ENCODE measurements at regions not wholly inside any gene's neighbourhood (a gene's known extent, or its start where the extent isn't known, plus 50 kb on each side); places are given as distances from the start of the nearest gene placed in this dataset.
"Not testable (repeated sequence)": the region's sequence is repeated elsewhere in the genome, so short reads cannot be mapped to it uniquely, and the experiment has no call there.

DNA sequence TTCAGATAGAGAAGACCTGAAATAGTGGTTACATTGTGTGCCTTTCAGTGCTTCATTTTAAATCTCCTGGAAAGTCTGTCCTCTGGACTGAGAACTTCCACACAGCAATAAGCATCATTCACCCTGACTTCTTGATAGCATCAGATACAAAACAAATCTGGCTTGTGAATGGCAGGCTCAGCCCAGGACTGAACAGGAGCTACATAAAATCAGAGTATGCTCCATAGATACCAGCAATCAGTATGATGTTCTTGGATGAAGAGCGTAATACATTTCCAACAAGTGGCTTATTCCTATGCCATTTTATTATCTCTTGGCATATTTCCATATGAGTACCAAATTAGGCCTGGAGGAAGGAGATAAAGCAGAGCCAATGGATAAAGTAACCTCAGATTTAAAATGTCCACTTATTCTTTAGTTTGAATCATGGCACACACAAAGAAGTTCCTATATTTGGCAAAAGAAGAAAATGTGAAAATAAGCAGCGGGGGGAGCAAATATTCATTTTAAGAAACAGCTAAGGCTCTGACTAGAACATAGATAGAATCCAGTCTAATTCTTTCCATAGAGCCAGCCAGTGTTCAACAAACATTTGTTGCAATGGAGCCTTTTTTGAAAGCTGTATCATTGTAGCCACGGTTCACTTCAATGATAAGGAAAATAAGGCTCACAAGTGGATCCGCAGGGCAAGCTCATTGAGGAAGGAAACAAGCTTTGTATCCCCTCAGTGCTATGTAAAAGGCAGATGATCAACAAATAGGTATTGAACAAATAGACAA, 230.8 kb upstream of the CHAC2 start:
- no peak for DNase-seq (ENCODE audit: low read depth)

DNA sequence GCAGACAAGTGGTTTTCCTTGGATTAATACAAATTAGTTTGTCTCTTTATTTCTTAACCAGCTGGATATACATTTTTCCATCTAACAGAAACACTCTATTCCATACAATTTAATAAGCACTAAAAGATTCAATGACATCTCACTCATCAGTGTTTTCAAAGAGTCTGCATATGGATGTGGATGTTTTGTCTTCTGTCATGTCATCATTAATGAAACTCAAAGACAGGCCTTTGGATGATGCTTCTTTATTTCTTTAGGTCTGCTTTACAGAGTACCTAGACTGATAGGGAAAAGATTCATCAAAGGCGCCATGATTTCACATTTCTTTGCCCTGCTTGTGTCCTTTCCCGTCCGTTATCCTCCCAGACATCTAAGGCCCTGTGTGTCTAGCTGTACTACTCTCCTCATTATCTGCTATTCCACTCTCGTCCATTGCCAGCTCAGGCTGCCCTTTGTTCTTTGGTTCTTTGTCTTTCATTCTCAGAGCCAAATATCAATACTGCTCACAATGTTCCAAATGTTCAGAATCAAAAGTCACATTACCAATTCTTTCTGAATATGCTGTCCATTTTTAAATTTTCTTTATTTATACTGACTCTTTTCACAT, 232.3 kb upstream of the CHAC2 start:
- no peak for DNase-seq (ENCODE audit: low read depth)

DNA sequence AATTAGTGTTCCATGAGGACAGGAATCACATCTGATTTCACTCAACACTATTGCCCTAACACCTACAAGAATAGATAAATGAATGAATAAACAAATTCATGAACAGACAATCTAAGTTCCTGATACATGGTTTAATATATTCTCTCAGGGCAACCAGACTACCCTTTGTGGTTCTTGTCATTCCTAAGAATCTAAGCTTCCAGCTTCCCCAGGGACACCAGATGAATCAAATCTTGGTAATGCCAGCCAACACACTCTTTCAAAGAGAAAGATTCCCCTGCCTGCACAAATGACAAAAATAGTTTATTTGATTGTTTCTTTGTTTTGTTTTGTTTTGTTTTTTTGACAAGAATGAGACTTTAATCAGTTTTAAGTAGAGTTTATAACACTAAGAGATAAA, 237.5 kb upstream of the CHAC2 start:
- DNase-seq (ENCODE audit: low read depth) = no peak

DNA sequence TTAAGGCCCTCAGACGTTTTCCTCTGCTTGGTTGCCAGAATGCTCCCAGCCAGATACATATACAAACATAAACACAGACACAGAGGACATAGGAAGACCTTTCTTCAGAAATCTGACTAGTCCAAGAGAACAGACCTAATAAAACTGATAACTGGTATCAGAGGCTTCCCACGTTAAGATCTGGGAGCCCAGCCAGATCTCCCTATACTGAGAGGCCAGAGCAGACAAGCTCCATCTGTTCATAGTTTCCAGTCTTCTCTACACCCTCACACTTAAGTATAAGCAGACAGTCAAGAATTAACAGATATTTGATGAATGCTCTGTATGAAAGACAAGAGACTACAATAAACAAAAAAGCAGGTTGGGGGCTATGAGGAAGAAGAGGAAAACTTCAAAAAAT, 240.5 kb upstream of the CHAC2 start:
- DNase-seq (ENCODE audit: low read depth) = no peak

DNA sequence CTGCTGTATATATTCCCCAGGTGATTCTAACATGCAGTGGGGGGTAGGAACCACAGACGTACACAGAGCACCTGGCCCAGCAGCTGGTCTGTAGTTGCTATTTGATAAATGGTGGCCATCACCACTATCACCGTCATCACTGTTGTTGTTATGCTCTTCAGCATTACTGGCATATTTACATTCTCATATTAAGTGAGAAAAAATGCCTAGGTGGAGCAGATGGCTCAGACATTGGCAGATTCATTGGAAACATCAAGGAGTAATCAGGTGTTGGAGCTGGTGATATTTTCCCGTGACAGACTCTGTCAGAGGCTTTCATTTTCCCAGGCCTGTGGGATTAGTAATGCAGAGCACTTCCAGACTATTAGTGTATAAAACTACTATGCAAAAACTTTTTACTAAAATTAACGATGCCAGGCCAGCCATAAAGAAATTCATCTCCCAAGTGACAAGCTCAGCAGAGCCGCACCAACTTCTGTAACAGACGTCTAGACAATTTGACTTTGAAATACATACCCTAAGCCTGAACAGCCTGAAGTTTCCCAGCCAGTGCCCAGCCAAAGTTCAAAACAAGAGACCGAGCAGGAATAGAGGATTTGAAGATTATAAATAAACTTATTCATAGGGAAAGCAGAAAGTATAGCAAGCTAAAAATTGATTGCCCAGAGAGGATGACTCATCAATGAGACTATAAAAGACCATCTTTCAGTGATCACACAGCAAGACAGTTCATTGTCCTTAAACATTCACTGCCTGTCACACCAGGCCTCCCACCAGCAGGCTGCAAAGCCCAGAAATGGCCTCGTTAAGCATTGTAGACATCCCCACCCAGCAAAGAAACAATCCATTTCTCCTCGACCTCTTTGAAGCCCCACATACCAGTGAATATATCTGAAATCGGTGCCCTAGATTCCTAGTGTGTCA, 247.4 kb upstream of the CHAC2 start:
- DNase-seq (ENCODE audit: low read depth) = no peak

DNA sequence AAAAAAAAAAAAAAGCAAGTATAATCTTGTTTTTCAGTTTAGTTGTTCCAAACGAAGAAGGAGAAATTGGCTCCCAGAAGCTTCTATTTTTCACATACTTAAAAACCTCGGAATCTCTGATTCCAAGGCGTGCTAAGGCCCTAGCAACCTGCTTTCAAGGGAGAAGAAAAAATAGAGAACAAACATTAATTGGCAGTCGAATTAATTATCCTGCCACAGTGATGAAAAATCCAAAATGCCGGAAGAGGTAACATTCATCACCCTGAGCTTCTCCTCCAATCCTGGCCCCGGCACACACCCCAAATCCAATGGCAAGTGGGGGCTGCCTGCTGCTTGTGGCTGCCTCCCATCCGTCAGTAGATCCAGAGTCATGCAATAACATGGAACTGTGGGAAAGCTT, 250.2 kb upstream of the CHAC2 start:
- no peak for DNase-seq (ENCODE audit: low read depth)

DNA sequence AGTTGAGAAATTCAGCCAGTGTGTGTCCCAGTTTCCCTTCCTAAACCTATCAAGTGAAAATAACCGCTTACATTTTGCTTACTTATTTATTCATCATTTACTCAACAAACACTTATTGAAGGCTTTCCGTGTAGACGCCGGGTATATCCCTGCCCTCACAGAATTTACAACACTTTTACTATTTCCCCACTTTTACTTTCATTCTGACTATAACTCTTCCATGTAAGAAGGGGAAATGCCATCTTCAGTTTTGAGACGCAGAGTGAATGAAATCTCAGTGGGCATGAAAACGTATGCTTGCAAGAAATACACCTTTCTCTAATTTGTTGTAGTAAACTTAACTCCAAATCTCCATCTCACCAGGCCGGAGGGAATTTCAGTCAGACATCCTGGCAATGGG, 251.0 kb upstream of the CHAC2 start:
- no peak for DNase-seq (ENCODE audit: low read depth)

DNA sequence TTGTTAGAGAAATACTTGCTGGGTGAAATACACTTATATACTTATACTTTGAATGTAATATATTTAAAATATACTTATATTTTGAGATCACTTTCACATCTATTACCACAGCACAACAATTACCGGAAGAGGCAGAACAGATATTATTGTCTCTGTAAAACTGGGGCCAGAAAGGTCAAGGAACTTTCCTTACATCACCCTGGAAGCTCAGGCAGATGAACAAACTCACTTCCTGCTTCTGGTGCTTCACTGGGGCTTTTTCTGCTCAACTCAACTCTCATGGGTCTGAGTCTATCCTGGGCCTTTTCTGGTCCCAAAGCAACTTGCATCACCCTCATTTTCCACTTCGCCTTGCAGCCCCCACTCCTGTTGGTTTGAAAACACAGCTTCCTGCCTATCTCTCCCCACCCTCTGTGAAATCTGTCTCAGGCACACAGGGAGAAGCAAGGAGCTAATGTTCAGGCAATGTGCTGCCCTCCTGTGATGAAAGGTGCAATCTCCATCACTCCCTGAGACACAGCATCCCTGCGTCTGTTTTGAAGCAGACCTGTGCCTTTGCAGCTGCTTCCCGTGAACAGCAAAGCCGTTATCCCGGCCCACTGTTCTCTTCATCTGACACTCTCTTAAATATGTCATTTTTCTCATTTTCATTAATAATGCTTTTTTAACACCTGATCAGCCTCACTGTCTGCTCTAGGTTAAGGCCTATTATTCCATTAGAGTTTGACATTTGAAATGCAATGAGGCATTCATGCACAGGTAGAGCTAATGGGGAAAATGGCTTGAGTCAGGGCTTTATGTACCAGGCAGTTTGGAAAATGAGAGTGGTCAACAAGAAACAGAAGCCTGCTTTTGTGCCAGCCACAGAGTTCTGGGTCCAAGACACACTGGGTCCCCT, 251.9 kb upstream of the CHAC2 start:
- no peak for DNase-seq (ENCODE audit: low read depth)

DNA sequence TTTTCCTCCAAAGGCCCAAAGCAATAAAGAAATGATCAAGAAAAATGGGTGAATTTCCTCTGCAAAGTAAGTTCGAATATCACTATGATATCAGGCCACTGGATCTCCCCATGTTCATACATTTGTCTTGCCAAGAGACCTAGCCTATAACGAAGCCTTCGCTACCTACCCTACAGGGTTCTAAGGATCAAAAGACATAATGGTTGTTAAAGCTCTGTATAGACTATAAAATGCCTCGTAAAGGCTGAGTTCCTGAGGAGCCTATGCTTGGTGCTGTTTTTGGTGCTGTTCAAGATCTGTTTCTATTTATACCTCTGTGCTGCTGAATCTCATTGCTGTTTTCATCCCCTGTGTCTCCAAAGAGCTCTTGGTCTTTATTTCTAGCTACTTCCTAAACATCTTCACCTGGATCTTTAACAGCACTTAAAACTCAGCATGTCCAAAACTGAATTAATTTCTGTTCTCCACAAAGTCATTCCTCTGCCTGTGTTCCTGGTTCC, 254.4 kb upstream of the CHAC2 start:
- DNase-seq (ENCODE audit: low read depth) = no peak

DNA sequence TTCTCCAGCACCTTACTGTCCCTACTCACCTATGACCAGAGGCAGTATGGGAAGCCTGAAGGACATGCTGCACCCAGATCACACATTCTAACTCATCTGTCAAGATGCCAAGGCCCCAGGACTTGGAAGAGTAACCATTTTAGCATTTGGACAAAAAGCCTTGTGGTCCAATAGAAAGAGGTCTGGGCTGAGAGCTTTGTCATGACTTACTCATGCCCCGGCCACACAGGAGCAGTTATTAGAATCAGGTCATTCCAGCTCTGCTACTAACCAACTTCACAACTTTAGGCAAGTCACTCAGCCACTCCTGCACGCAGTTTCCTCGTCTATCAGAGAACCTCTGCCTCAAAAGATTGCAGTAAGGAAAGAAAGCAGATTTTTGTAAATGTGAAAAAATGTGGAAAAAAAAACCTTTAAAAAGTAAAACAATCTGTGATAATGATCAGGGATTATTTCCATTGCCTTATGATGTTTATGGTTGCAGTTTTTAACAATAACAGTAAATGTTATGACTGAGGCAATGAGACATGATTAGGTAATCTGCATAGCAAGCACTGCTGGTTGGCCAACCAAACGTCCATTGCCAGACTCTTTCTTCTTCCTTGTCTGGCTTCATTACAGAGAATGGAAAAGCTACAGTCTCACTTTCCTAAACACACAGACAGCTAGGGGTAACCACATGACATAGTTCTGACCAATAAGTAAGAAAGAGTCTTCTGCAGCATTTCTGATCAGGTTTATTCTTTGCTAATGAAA, 255.4 kb upstream of the CHAC2 start:
- DNase-seq (ENCODE audit: low read depth) = peak; percentile 43

DNA sequence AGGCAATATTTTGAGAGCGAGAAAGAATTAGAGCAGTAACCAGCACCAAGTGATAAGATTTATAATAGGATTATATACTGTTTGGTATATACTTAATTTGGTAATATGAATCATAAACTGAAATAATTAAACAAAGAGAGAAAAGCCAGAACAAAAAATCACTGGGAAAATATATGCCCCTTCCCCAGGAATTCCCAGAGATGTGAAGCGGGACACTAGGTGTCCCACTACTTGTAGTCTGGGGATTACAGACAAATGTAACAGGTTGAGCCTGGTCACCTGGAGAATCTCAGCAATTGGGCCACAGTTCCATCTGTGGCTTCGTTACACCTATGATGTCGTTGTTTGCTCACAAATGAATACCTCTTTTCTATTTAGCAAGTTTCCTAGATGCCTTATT, 256.1 kb upstream of the CHAC2 start:
- no peak for DNase-seq (ENCODE audit: low read depth)

DNA sequence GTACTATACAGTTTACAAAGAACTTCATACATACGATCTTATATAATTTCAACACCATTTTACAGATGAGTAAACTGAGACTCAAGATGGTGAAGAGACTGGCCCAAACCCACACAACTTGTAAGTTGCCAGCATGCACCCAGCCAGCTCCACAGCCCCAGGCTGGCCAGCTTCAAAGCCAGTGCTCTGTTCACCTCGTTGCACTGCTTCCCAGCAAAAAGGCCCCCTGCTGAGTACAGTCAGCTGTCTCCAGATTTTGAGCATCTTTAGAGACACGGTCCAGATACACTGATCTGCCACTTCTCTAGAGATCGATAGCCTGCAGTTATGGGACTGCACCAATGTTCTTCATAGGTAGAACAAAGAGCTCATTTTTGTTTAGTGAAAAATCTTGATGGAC, 257.2 kb upstream of the CHAC2 start:
- DNase-seq (ENCODE audit: low read depth) = no peak

DNA sequence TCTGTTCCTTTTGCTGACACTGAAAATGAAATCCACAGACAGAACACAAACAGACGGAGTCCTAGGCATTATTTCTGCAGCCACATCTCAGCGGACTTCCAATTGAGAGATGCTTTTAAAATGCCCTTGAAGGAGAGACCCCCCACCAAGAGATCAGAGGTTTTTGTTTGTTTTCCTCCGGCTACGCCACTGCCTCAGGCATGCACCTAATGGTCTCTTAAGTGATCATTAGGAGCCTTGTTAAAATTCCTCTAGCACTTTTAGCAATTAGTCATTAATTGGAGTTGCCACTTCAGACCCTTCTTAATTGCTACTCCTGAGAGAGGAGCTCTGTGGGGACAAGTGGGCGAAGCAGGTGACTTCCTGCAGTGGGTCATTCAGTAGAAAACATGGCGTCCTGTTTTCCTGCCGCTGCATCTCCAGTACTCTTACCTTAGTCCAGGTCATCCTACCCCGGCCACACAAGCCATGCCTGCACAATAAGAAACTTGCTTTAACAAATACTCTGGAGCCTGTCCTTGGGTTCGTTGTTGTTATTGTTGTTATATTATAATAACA, 257.7 kb upstream of the CHAC2 start:
- DNase-seq (ENCODE audit: low read depth) = no peak

DNA sequence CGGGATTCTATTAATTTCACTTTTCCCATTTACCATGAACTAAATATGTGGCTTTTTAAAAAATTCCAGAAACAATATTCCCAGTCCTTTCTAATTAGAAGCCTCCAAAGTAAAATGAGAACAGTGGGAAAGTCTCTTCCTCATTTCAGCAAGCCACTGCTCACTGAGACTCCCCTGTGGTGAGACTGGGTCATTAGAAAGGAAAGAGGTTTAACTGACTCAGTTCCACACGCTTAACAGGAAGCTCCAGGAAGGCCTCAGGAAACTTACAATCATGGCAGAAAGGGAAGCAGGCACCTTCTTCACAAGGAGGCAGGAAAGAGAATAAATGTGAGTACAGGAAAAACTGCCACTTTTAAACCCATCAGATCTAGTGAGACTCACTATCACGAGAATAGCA, 258.9 kb upstream of the CHAC2 start:
- no peak for DNase-seq (ENCODE audit: low read depth)

DNA sequence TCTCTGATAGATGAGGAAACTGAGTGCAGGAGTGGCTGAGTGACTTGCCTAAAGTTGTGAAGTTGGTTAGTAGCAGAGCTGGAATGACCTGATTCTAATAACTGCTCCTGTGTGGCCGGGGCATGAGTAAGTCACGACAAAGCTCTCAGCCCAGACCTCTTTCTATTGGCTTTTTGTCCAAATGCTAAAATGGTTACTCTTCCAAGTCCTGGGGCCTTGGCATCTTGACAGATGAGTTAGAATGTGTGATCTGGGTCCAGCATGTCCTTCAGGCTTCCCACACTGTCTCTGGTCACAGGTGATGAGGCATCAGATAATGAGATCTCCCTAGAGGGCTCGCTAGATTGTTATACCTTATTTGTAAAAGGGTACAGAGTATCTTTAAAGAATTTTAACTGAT, 260.5 kb upstream of the CHAC2 start:
- not testable (repeated sequence) for DNase-seq (ENCODE audit: low read depth)

DNA sequence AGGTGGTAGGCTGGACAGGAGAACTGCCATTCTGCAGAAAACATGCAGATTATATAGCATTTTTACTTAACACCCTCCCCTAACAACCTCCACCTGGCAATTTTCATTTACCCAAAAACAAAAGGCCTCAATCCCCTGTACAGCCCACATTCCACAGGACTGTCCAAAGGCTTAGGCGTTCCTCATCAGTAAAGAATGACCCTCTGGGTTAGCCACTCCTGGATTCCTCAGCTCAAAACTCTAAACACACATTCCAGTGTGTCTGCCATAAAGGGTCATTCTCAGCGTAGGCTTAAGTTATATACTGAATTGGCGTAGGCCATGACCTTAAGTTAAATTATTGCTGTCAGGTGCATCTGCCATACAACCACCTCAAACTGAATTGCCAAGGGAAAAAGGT, 261.8 kb upstream of the CHAC2 start:
- no peak for DNase-seq (ENCODE audit: low read depth)

DNA sequence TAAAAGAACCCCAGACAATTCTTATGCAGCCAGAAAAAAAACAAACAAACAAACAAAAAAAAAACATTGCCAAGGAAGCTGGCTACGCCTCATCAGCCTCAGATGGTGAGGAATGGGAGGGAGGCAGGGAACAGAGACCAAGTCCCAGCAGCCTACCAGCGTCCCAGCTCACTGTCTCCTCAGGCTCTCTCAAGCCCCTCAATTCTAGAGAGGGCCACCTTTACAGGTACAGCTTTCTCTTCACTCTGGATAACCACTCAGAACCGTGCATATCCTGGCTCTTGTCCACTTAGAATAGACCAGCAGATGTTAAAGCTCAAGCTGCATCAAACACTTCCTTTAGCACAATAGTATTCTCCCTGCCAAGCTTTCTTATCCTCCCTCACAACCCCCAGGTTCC, 263.1 kb upstream of the CHAC2 start:
- DNase-seq (ENCODE audit: low read depth) = no peak

DNA sequence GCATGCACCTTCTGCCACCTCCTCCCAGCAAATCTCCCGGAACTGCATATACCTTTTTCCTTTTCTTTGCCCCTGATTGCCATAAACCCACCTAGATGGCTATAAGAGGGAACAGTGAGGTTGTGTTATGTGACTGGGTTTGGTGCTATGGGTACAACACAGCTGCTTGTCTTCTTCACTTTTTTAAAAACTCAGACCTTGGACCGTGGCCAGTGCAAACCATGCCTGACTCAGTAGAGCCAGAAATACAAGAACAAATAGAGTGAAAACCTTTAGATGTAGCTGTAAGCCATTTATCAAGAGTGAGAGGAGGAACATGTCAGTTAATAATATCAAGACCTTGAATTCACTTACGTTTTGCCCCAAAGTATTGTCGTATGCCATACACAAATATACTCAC, 267.4 kb upstream of the CHAC2 start:
- DNase-seq (ENCODE audit: low read depth) = no peak

DNA sequence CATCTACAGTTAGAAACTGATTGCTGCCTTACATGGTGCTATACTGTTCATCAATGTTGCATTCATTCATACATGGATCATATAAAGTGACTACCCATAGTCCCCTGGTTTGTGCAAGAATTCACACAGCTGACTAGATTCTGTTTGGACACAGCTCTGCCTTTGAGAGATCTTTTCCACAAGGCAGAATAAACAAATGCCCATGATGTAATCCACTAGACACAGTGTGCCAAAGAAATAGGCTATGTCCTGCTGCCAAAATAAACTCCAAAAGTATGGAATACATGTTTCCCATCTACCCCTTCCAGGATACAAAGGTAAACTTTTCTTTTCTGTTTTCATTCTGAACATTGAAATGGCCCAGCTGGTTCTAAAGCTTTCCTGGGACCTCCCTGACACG, 269.4 kb upstream of the CHAC2 start:
- peak; percentile 37 for DNase-seq (ENCODE audit: low read depth)

DNA sequence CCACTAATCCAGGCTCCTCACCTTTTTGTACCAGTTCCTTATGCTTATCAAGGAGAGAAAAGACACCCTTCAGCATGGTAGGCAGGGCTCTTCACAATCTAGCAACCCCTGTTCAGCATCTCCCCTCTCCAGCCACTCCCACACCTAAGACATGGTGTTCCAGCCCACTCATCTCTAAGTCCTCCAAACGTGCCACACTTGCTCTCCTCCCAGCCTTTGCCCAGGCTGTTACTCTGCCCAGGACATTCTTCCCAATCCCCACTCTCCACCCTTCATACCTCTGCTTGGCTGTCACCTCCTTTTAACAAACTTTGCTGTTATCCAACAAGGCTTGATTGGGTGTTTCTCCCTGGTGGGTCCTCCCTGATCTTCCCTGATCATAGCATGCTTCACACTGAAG, 270.6 kb upstream of the CHAC2 start:
- no peak for DNase-seq (ENCODE audit: low read depth)

DNA sequence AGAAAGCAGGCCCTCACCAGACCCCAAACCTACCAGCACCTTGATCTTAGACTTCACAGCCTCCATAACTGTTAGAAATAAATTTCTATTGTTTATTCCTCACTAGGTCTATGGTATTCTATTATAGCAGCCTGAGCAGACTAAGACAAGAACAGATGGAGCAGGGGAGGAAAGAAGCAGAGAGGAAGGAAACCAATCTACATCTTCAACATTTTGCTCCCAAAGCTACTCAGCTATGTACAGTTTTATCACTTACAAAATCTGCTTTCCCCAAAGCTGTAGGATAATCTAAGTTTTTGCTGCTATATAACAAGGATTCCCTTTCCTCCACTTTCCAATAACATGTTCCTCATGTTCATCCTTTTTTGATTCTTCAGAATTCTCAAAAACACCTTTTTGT, 274.4 kb upstream of the CHAC2 start:
- DNase-seq (ENCODE audit: low read depth) = no peak
